DND-41 (cell line): ENCODE measurements at regions not wholly inside any gene's neighbourhood (a gene's known extent, or its start where the extent isn't known, plus 50 kb on each side); places are given as distances from the start of the nearest gene placed in this dataset.
A peak's percentile ranks its signal among the peaks of the same experiment; 100 is the strongest.
"Not testable (repeated sequence)": the region's sequence is repeated elsewhere in the genome, so short reads cannot be mapped to it uniquely, and the experiment has no call there.

Experiments
- ATAC-seq: fragments of 200-7000 bp; cut with Tn5 transposase; 3 replicates; pipeline ENCODE4 v1.9.1; 2021; ENCODE audit warnings: low read depth; ENCODE audit not compliant: insufficient read depth
- DNase-seq: peaks from one replicate; pipeline ENCODE4 v3.0.0-alpha.2; 2020
- H2AFZ ChIP-seq: 2 replicates; pipeline ENCODE4 v1.6.0; 2012; ENCODE audit warnings: low read depth, low read length
- H3K27ac ChIP-seq: 2 replicates; pipeline ENCODE4 v1.5.1; 2012; ENCODE audit warnings: low read length, inconsistent platforms
- H3K27me3 ChIP-seq: fragments of 200-600 bp; sonication (generic); 2 replicates; pipeline ENCODE4 v1.6.0; 2012; ENCODE audit warnings: low read length, mild to moderate bottlenecking, inconsistent platforms; ENCODE audit not compliant: insufficient read depth, poor library complexity
- H3K36me3 ChIP-seq: 2 replicates; pipeline ENCODE4 v1.5.1; 2012; ENCODE audit warnings: low read length, inconsistent platforms; ENCODE audit not compliant: insufficient read depth
- H3K4me1 ChIP-seq: 2 replicates; pipeline ENCODE4 v1.5.1; 2012; ENCODE audit warnings: mild to moderate bottlenecking, low read length; ENCODE audit not compliant: insufficient read depth
- H3K4me2 ChIP-seq: 2 replicates; pipeline ENCODE4 v1.6.0; 2012; ENCODE audit warnings: mild to moderate bottlenecking, moderate library complexity, low read length, inconsistent platforms; ENCODE audit not compliant: insufficient read depth
- H3K4me3 ChIP-seq, 2 experiments: fragments of 200-600 bp in 1 of 2; shearing (Covaris generic) in 1 of 2; 2 replicates each; pipeline ENCODE4 v1.5.1; 2012 to 2016; ENCODE audit warnings: inconsistent platforms in 2 of 2, low read length in 2 of 2, mild to moderate bottlenecking in 2 of 2, low read depth in 1 of 2, moderate library complexity in 1 of 2
- H3K79me2 ChIP-seq: 2 replicates; pipeline ENCODE4 v1.6.0; 2012; ENCODE audit warnings: low read length, inconsistent platforms; ENCODE audit not compliant: insufficient read depth
- H3K9ac ChIP-seq: 2 replicates; pipeline ENCODE4 v1.6.0; 2012; ENCODE audit warnings: low read depth, mild to moderate bottlenecking, inconsistent platforms, low read length, moderate library complexity
- H3K9me3 ChIP-seq: 2 replicates; pipeline ENCODE4 v1.5.1; 2012; ENCODE audit warnings: low read length, moderate library complexity, mild to moderate bottlenecking, inconsistent platforms; ENCODE audit not compliant: insufficient read depth, severe bottlenecking
- H4K20me1 ChIP-seq: 2 replicates; pipeline ENCODE4 v1.6.0; 2012; ENCODE audit warnings: low read length; ENCODE audit not compliant: insufficient read depth
- CTCF ChIP-seq: IDR thresholded peaks from 2 replicates; pipeline ENCODE4 v1.5.1; 2012; ENCODE audit warnings: borderline replicate concordance, low read length, moderate library complexity, mild to moderate bottlenecking; ENCODE audit not compliant: poor library complexity, severe bottlenecking; ENCODE audit errors: extremely low read depth
- EZH2 ChIP-seq: IDR thresholded peaks from 3 replicates; pipeline ENCODE4 v1.6.1; 2012; ENCODE audit warnings: borderline replicate concordance, low read depth, mild to moderate bottlenecking, moderate library complexity, low read length, inconsistent platforms; ENCODE audit not compliant: severe bottlenecking

DNA sequence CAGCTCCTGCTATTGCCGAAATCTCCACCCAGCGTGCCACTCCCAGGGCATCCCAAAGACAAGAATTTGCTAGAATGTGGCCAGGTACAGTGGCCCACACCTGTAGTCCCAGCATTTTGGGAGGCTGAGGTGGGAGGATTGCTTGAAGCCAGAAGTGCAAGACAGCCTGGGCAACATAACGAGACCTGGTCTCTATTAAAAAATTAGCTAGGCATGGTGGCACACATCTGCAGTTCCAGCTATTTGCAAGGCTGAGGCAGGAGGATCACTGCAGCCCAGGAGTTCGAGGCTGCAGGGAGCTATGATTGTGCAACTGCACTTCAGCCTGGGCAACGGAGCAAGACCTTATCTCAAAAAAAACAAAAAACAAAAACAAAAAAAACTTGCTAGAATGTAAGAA, 73.3 kb upstream of the LYZL2 start:
- H3K27ac ChIP-seq, result peak overlapping the region; percentile 87
- DNase-seq, result no peak
- H3K27me3 ChIP-seq, result no peaks in the 10 kb centered on the region
- peaks cover 2% of the 10 kb centered on the region; the same call in 1 of the 2 replicates for H3K79me2 ChIP-seq
- no peak for ATAC-seq
- TF ChIP-seq CTCF (no peak), EZH2 (no peak)
- no peaks in the 10 kb centered on the region for H3K9me3 ChIP-seq
- no peak overlapping the region for H2AFZ ChIP-seq
- no peaks in the 10 kb centered on the region for H3K36me3 ChIP-seq
- H3K4me1 ChIP-seq, result peaks cover 88% of the 10 kb centered on the region
- no peaks in the 10 kb centered on the region for H4K20me1 ChIP-seq
- H3K4me3 ChIP-seq, result no peak overlapping the region
- no peak overlapping the region for H3K9ac ChIP-seq
- H3K4me2 ChIP-seq, result no peak overlapping the region

- peak overlapping the region; percentile 87 for H3K27ac ChIP-seq
- DNase-seq, result peak; percentile 82
- H3K36me3 ChIP-seq, result no peaks in the 10 kb centered on the region
- H3K9ac ChIP-seq, result peak overlapping the region; percentile 53
- peaks cover 2% of the 10 kb centered on the region; the same call in 1 of the 2 replicates for H3K79me2 ChIP-seq
- ATAC-seq, result peak; percentile 68
- H4K20me1 ChIP-seq, result no peaks in the 10 kb centered on the region
- peak overlapping the region; percentile 8 to 56; a peak in 3 of 4 replicates for H3K4me3 ChIP-seq
- H3K9me3 ChIP-seq, result no peaks in the 10 kb centered on the region
- H3K27me3 ChIP-seq, result no peaks in the 10 kb centered on the region
- peak overlapping the region; percentile 54 for H2AFZ ChIP-seq
- no peak for TF ChIP-seq CTCF
- TF ChIP-seq EZH2, result no peak
- peak overlapping the region; percentile 91 for H3K4me2 ChIP-seq
- peaks cover 84% of the 10 kb centered on the region for H3K4me1 ChIP-seq
Measured at GRCh38 chr10:30701451-30702173, 72.1 kb upstream of the LYZL2 start.

GRCh38 chr10:30697806-30698205, 68.3 kb upstream of the LYZL2 start:
- TF ChIP-seq CTCF, result no peak
- no peak for TF ChIP-seq EZH2
- ATAC-seq (no peak), DNase-seq (no peak)
- Histone ChIP-seq H3K27me3 (no peaks in the 10 kb centered on the region), H3K4me1 (peaks cover 47% of the 10 kb centered on the region), H3K79me2 (no peaks in the 10 kb centered on the region), H3K27ac (no peak overlapping the region), H2AFZ (no peak overlapping the region), H3K4me2 (no peak overlapping the region), H3K36me3 (no peaks in the 10 kb centered on the region), H3K9ac (no peak overlapping the region), H3K4me3 (no peak overlapping the region), H3K9me3 (no peaks in the 10 kb centered on the region), H4K20me1 (no peaks in the 10 kb centered on the region)

- H3K4me2 ChIP-seq, result not testable (repeated sequence)
Measured at GRCh38 chr10:30697221-30697620, 67.7 kb upstream of the LYZL2 start.

More at GRCh38 chr10:30697221-30697620, 67.7 kb upstream of the LYZL2 start:
- H3K9me3 ChIP-seq, H2AFZ ChIP-seq, H3K27ac ChIP-seq, H3K9ac ChIP-seq, H3K79me2 ChIP-seq, H3K36me3 ChIP-seq, H3K4me3 ChIP-seq, H4K20me1 ChIP-seq, H3K27me3 ChIP-seq, ATAC-seq: not testable (repeated sequence)
- DNase-seq, result peak; percentile 28
- peaks cover 41% of the 10 kb centered on the region for H3K4me1 ChIP-seq
